ENCODE measurements at regions not wholly inside any gene's neighbourhood (a gene's known extent, or its start where the extent isn't known, plus 50 kb on each side); places are given as distances from the start of the nearest gene placed in this dataset.

DNA sequence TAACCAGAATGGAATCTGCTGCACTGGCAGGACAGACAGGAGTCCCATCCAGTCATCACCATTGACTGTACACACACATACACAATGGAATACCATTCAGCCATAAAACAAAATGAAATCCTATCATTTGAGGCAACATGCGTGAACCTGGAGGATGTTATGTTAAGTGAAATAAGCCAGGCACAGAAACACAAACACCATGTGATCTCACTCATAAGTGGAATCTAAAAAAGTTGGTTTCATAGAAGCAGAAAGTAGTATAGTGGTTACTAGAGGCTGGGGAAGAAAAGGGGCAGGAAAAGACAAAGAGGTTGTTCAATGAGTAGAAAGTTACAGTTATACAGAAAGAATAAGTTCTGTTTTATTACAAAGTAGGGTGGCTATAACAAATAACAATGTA is 884.0 kb upstream of the ACO1 start:
- TF ChIP-seq POLR2A (IDR thresholded peaks at IDR 0.05; ENCODE audit: low read length), result no peak
- TF ChIP-seq GATA1 (IDR thresholded peaks at IDR 0.05; ENCODE audit: low read depth, low read length), result no peak

Data from erythroblast (primary cell).